HEK293 (cell line): ENCODE measurements at regions not wholly inside any gene's neighbourhood (a gene's known extent, or its start where the extent isn't known, plus 50 kb on each side); places are given as distances from the start of the nearest gene placed in this dataset.

ENCODE experiments used
- CTCF ChIA-PET: fragments of 350-600 bp; formaldehyde crosslinking; extraction: SDS; loops from one replicate; lab custom pipeline; 2021; ENCODE audit warnings: antibody characterized with exemption; lab: Yijun Ruan, JAX
- POLR2A ChIA-PET: fragments of 300-600 bp; formaldehyde crosslinking; extraction: SDS; loops from one replicate; lab custom pipeline; 2020; ENCODE audit warnings: antibody characterized with exemption, inconsistent platforms; lab: Yijun Ruan, JAX
- H3K27ac ChIP-seq: fragments of 200-500 bp; sonication (Bioruptor generic); 2 replicates; pipeline ENCODE4 v1.5.1; 2014; ENCODE audit warnings: low read depth, low read length, control low read depth, inconsistent platforms; ENCODE audit errors: extremely low read depth
- H3K36me3 ChIP-seq, 2 experiments: fragments of 200-500 bp in 1 of 2; sonication (Bioruptor generic) in 1 of 2; 1 replicate in 1 of 2; 2 replicates in 1 of 2; pipeline ENCODE4 v1.5.1; 2014 to 2017; ENCODE audit warnings: inconsistent platforms in 2 of 2, low read length in 2 of 2; ENCODE audit not compliant: control insufficient read depth in 2 of 2, insufficient read depth in 1 of 2
- H3K4me1 ChIP-seq: fragments of 200-500 bp; sonication (Bioruptor generic); 2 replicates; pipeline ENCODE4 v1.5.1; 2014; ENCODE audit warnings: mild to moderate bottlenecking, low read length, inconsistent platforms; ENCODE audit not compliant: control insufficient read depth, insufficient read depth
- H3K4me3 ChIP-seq: 2 replicates; pipeline ENCODE4 v1.5.1; 2011; ENCODE audit warnings: low read depth, mild to moderate bottlenecking, control low read depth, low read length, moderate library complexity
- H3K9me3 ChIP-seq: fragments of 200-500 bp; sonication (Bioruptor generic); 2 replicates; pipeline ENCODE4 v1.5.1; 2014; ENCODE audit warnings: low read depth, low read length, inconsistent platforms; ENCODE audit not compliant: control insufficient read depth, insufficient read depth
- GLIS1 ChIP-seq: fragments of 450-650 bp; formaldehyde crosslinking; IDR thresholded peaks from 2 replicates; pipeline ENCODE4 v1.5.1; 2016; ENCODE audit warnings: missing biosample characterization, missing genetic modification characterization
- GLIS2 ChIP-seq: fragments of 450-650 bp; formaldehyde crosslinking; IDR thresholded peaks from 2 replicates; pipeline ENCODE4 v1.5.1; 2016; ENCODE audit warnings: missing biosample characterization, missing genetic modification characterization
- KLF1 ChIP-seq: fragments of 450-650 bp; formaldehyde crosslinking; IDR thresholded peaks from 2 replicates; pipeline ENCODE4 v1.5.1; 2016; ENCODE audit warnings: missing biosample characterization, missing genetic modification characterization
- KLF10 ChIP-seq: fragments of 450-650 bp; IDR thresholded peaks from 2 replicates; pipeline ENCODE4 v1.5.1; 2018; ENCODE audit warnings: missing biosample characterization, mild to moderate bottlenecking, missing genetic modification characterization
- MEIS1 ChIP-seq: sonication (generic); formaldehyde crosslinking; IDR thresholded peaks from 2 replicates; pipeline ENCODE4 v1.8.1; 2022; ENCODE audit warnings: missing genetic modification reagents, mild to moderate bottlenecking, borderline replicate concordance
- MZF1 ChIP-seq: fragments of 450-650 bp; formaldehyde crosslinking; IDR thresholded peaks from 2 replicates; pipeline ENCODE4 v1.5.1; 2017; ENCODE audit warnings: missing biosample characterization, missing genetic modification characterization, borderline replicate concordance
- SCRT1 ChIP-seq: fragments of 450-650 bp; formaldehyde crosslinking; IDR thresholded peaks from 2 replicates; pipeline ENCODE4 v1.5.1; 2016; ENCODE audit warnings: missing biosample characterization, missing genetic modification characterization, borderline replicate concordance
- WT1 ChIP-seq: fragments of 450-650 bp; formaldehyde crosslinking; IDR thresholded peaks from 2 replicates; pipeline ENCODE4 v1.5.1; 2016; ENCODE audit warnings: missing biosample characterization, missing genetic modification characterization
- ZFP37 ChIP-seq: fragments of 450-650 bp; formaldehyde crosslinking; IDR thresholded peaks from 2 replicates; pipeline ENCODE4 v1.5.1; 2016; ENCODE audit warnings: missing biosample characterization, missing genetic modification characterization
- ZNF133 ChIP-seq: fragments of 450-650 bp; formaldehyde crosslinking; IDR thresholded peaks from 2 replicates; pipeline ENCODE4 v1.5.1; 2016; ENCODE audit warnings: missing biosample characterization, missing genetic modification characterization
- ZNF157 ChIP-seq: fragments of 450-650 bp; formaldehyde crosslinking; IDR thresholded peaks from 2 replicates; pipeline ENCODE4 v1.5.1; 2016; ENCODE audit warnings: missing biosample characterization, missing genetic modification characterization
- ZNF169 ChIP-seq: fragments of 450-650 bp; formaldehyde crosslinking; IDR thresholded peaks from 2 replicates; pipeline ENCODE4 v1.5.1; 2016; ENCODE audit warnings: missing biosample characterization, missing genetic modification characterization
- ZNF239 ChIP-seq: fragments of 450-650 bp; formaldehyde crosslinking; IDR thresholded peaks from 2 replicates; pipeline ENCODE4 v1.5.1; 2016; ENCODE audit warnings: missing biosample characterization, missing genetic modification characterization
- ZNF366 ChIP-seq: fragments of 450-650 bp; formaldehyde crosslinking; conservative IDR thresholded peaks from 2 replicates; pipeline ENCODE4 v1.5.1; 2016; ENCODE audit warnings: missing biosample characterization, missing genetic modification characterization
- ZNF391 ChIP-seq: fragments of 450-650 bp; formaldehyde crosslinking; IDR thresholded peaks from 2 replicates; pipeline ENCODE4 v1.5.1; 2016; ENCODE audit warnings: low read depth, missing biosample characterization, missing genetic modification characterization, borderline replicate concordance
- ZNF521 ChIP-seq: fragments of 450-650 bp; formaldehyde crosslinking; IDR thresholded peaks from 2 replicates; pipeline ENCODE4 v1.5.1; 2017; ENCODE audit warnings: missing biosample characterization, mild to moderate bottlenecking, missing genetic modification characterization
- ZNF560 ChIP-seq: fragments of 450-650 bp; formaldehyde crosslinking; IDR thresholded peaks from 2 replicates; pipeline ENCODE4 v1.5.1; 2017; ENCODE audit warnings: missing biosample characterization, missing genetic modification characterization, borderline replicate concordance
- ZNF621 ChIP-seq: fragments of 450-650 bp; formaldehyde crosslinking; IDR thresholded peaks from 2 replicates; pipeline ENCODE4 v1.5.1; 2017; ENCODE audit warnings: missing biosample characterization, missing genetic modification characterization
- ZNF785 ChIP-seq: fragments of 450-650 bp; formaldehyde crosslinking; IDR thresholded peaks from 2 replicates; pipeline ENCODE4 v1.5.1; 2016; ENCODE audit warnings: missing biosample characterization, missing genetic modification characterization
- ZSCAN16 ChIP-seq: fragments of 450-650 bp; formaldehyde crosslinking; IDR thresholded peaks from 2 replicates; pipeline ENCODE4 v1.5.1; 2016; ENCODE audit warnings: missing biosample characterization, missing genetic modification characterization
- ZSCAN30 ChIP-seq: fragments of 450-650 bp; IDR thresholded peaks from 2 replicates; pipeline ENCODE4 v1.5.1; 2018; ENCODE audit warnings: missing biosample characterization, mild to moderate bottlenecking, missing genetic modification characterization, moderate library complexity
- ZXDB ChIP-seq: fragments of 450-650 bp; formaldehyde crosslinking; IDR thresholded peaks from 2 replicates; pipeline ENCODE4 v1.5.1; 2016; ENCODE audit warnings: missing biosample characterization, missing genetic modification characterization
- TF ChIP-seq, protein P1 (sequence below): fragments of 450-650 bp; formaldehyde crosslinking; IDR thresholded peaks from 2 replicates; pipeline ENCODE4 v1.5.1; 2016; ENCODE audit warnings: missing biosample characterization, missing genetic modification characterization
- TF ChIP-seq, protein P2 (sequence below): sonication (generic); formaldehyde crosslinking; IDR thresholded peaks from 2 replicates; pipeline ENCODE4 v1.8.1; 2022; ENCODE audit warnings: mild to moderate bottlenecking, moderate library complexity, missing genetic modification reagents
- TF ChIP-seq, protein P3 (sequence below): fragments of 450-650 bp; formaldehyde crosslinking; IDR thresholded peaks from 2 replicates; pipeline ENCODE4 v1.5.1; 2016; ENCODE audit warnings: missing biosample characterization, missing genetic modification characterization
- TF ChIP-seq, protein P4 (sequence below): fragments of 450-650 bp; formaldehyde crosslinking; IDR thresholded peaks from 2 replicates; pipeline ENCODE4 v1.5.1; 2016; ENCODE audit warnings: missing biosample characterization, missing genetic modification characterization
- TF ChIP-seq, protein P5 (sequence below): fragments of 450-650 bp; formaldehyde crosslinking; IDR thresholded peaks from 2 replicates; pipeline ENCODE4 v1.5.1; 2016; ENCODE audit warnings: missing biosample characterization, missing genetic modification characterization
- TF ChIP-seq, protein P6 (sequence below): fragments of 450-650 bp; formaldehyde crosslinking; IDR thresholded peaks from 2 replicates; pipeline ENCODE4 v1.5.1; 2016; ENCODE audit warnings: missing biosample characterization, missing genetic modification characterization

DNA sequence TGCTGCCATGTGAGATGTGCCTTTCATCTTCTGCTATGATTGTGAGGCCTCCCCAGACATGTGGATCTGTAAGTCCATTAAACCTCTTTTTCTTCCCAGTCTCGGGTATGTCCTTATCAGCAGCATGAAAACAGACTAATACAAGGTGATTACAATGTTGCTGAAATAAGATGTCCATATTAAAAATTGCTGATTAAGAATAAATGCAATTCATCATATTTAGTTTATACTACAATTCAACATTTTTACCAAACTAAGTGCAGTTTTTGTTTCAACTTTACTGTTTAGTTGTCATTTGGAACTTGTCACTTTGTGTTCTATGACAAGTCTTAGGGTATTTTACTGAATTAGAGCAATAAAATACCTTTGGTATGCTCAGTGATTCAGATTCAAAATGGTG lies 127.6 kb upstream of the TMCO5A start (continued):
- no peak for TF ChIP-seq ZNF521 (tag by site-specific recombination)
- TF ChIP-seq, all 188 proteins: peak for 0

DNA sequence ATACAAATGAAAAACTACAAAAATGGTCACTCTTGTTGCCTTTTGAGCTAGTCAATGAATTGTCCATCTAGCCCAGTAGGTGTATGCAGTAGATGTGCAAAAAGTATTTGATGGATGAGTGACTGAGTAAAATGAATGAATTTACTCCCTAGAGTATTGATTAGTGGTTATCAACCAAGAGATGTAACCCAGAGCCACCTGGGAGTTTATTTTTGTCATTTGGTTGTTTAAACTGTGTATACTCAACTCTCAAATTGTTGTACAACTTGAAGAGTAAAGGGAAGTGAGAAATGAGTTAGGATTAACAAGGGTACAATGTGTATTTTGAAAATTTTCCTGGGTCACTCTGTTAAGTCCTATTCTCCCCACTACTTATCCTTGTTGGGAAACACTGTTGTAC lies 124.1 kb upstream of the TMCO5A start:
- TF ChIP-seq, protein P1, sequence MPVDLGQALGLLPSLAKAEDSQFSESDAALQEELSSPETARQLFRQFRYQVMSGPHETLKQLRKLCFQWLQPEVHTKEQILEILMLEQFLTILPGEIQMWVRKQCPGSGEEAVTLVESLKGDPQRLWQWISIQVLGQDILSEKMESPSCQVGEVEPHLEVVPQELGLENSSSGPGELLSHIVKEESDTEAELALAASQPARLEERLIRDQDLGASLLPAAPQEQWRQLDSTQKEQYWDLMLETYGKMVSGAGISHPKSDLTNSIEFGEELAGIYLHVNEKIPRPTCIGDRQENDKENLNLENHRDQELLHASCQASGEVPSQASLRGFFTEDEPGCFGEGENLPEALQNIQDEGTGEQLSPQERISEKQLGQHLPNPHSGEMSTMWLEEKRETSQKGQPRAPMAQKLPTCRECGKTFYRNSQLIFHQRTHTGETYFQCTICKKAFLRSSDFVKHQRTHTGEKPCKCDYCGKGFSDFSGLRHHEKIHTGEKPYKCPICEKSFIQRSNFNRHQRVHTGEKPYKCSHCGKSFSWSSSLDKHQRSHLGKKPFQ (tag by site-specific recombination): no peak
- no peak for TF ChIP-seq ZSCAN30 (tag by site-specific recombination)
- TF ChIP-seq MZF1 (tag by site-specific recombination): no peak
- no peak for TF ChIP-seq ZNF621 (tag by site-specific recombination)
- TF ChIP-seq, protein P2, sequence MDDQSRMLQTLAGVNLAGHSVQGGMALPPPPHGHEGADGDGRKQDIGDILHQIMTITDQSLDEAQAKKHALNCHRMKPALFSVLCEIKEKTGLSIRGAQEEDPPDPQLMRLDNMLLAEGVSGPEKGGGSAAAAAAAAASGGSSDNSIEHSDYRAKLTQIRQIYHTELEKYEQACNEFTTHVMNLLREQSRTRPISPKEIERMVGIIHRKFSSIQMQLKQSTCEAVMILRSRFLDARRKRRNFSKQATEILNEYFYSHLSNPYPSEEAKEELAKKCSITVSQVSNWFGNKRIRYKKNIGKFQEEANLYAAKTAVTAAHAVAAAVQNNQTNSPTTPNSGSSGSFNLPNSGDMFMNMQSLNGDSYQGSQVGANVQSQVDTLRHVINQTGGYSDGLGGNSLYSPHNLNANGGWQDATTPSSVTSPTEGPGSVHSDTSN (CRISPR knock-in tag): no peak
- TF ChIP-seq, protein P3, sequence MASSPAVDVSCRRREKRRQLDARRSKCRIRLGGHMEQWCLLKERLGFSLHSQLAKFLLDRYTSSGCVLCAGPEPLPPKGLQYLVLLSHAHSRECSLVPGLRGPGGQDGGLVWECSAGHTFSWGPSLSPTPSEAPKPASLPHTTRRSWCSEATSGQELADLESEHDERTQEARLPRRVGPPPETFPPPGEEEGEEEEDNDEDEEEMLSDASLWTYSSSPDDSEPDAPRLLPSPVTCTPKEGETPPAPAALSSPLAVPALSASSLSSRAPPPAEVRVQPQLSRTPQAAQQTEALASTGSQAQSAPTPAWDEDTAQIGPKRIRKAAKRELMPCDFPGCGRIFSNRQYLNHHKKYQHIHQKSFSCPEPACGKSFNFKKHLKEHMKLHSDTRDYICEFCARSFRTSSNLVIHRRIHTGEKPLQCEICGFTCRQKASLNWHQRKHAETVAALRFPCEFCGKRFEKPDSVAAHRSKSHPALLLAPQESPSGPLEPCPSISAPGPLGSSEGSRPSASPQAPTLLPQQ: no peak
- TF ChIP-seq ZNF133 (tag by site-specific recombination): no peak
- no peak for TF ChIP-seq WT1 (tag by site-specific recombination)
- no peak for TF ChIP-seq GLIS1 (tag by site-specific recombination)
- TF ChIP-seq GLIS2: no peak
- TF ChIP-seq ZNF169 (tag by site-specific recombination): no peak
- TF ChIP-seq KLF10 (tag by site-specific recombination): no peak
- TF ChIP-seq MEIS1 (CRISPR knock-in tag): no peak
- TF ChIP-seq KLF1: no peak
- TF ChIP-seq ZNF157: no peak
- TF ChIP-seq, protein P4, sequence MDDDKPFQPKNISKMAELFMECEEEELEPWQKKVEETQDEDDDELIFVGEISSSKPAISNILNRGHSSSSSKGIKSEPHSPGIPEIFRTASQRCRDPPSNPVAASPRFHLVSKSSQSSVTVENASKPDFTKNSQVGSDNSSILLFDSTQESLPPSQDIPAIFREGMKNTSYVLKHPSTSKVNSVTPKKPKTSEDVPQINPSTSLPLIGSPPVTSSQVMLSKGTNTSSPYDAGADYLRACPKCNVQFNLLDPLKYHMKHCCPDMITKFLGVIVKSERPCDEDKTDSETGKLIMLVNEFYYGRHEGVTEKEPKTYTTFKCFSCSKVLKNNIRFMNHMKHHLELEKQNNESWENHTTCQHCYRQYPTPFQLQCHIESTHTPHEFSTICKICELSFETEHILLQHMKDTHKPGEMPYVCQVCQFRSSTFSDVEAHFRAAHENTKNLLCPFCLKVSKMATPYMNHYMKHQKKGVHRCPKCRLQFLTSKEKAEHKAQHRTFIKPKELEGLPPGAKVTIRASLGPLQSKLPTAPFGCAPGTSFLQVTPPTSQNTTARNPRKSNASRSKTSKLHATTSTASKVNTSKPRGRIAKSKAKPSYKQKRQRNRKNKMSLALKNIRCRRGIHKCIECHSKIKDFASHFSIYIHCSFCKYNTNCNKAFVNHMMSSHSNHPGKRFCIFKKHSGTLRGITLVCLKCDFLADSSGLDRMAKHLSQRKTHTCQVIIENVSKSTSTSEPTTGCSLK (tag by site-specific recombination): no peak
- no peaks in the 10 kb centered on the region for H3K36me3 ChIP-seq
- POLR2A ChIA-PET: no interaction called here
- no peak overlapping the region for H3K27ac ChIP-seq
- no peaks in the 10 kb centered on the region for H3K4me1 ChIP-seq
- CTCF ChIA-PET: no interaction called here
- H3K4me3 ChIP-seq: no peak overlapping the region
- H3K9me3 ChIP-seq: no peaks in the 10 kb centered on the region

DNA sequence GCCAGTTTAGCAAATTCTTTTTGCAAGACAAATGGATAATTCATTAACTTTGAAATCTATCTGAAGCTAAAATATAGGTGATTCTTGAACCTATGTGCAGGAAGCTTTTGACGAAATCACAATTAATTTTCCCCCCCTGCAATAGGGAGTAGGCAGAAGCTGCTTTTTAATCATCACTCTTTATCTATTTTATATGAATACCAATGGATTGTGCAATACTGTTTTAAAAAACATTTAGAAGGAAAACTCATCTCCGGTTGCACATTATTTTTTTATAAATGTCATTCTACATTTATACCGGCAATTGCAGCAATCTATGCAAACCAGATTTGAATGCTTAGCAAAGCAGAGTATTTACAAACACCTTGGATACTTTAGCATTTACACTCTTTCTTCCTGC lies 121.1 kb upstream of the TMCO5A start:
- no peaks in the 10 kb centered on the region for H3K4me1 ChIP-seq
- no peak overlapping the region for H3K27ac ChIP-seq
- ChIA-PET CTCF (no interaction called here), POLR2A (no interaction called here)
- H3K36me3 ChIP-seq: no peaks in the 10 kb centered on the region
- TF ChIP-seq ZSCAN16 (tag by site-specific recombination): no peak
- no peak for TF ChIP-seq ZNF560 (tag by site-specific recombination)
- no peak for TF ChIP-seq ZNF239
- TF ChIP-seq ZNF366: no peak
- no peak for TF ChIP-seq GLIS1 (tag by site-specific recombination)
- TF ChIP-seq, protein P5, sequence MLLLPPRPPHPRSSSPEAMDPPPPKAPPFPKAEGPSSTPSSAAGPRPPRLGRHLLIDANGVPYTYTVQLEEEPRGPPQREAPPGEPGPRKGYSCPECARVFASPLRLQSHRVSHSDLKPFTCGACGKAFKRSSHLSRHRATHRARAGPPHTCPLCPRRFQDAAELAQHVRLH (tag by site-specific recombination): no peak
- no peak for TF ChIP-seq ZXDB (tag by site-specific recombination)
- TF ChIP-seq, protein P6, sequence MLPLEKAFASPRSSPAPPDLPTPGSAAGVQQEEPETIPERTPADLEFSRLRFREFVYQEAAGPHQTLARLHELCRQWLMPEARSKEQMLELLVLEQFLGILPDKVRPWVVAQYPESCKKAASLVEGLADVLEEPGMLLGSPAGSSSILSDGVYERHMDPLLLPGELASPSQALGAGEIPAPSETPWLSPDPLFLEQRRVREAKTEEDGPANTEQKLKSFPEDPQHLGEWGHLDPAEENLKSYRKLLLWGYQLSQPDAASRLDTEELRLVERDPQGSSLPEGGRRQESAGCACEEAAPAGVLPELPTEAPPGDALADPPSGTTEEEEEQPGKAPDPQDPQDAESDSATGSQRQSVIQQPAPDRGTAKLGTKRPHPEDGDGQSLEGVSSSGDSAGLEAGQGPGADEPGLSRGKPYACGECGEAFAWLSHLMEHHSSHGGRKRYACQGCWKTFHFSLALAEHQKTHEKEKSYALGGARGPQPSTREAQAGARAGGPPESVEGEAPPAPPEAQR: no peak
- TF ChIP-seq ZFP37 (tag by site-specific recombination): no peak
- no peak for TF ChIP-seq ZNF391 (tag by site-specific recombination)
- no peak for TF ChIP-seq SCRT1 (tag by site-specific recombination)
- no peak for TF ChIP-seq ZNF785 (tag by site-specific recombination)
- H3K4me3 ChIP-seq: no peak overlapping the region
- H3K9me3 ChIP-seq: no peaks in the 10 kb centered on the region
